Transverse colon (tissue), 4 donors: ENCODE measurements at regions not wholly inside any gene's neighbourhood (a gene's known extent, or its start where the extent isn't known, plus 50 kb on each side); places are given as distances from the start of the nearest gene placed in this dataset.

ENCODE experiments used
- POLR2AphosphoS5 ChIP-seq, 3 donors: sonication (generic); formaldehyde crosslinking; IDR thresholded peaks; one replicate each; pipeline ENCODE4 v1.6.1; 2016; ENCODE audit warnings: antibody characterized with exemption in 3 of 3
- TF ChIP-seq, protein P1 (sequence below), 5 experiments: fragments of 200-600 bp in 3 of 5; fragments of 450-650 bp in 2 of 5; sonication (generic) in 3 of 5; IDR thresholded peaks; 1 replicate in 2 of 5; 2 replicates in 3 of 5; pipeline ENCODE4 v1.5.1; 2016 to 2017; ENCODE audit warnings: antibody characterized with exemption in 5 of 5, inconsistent platforms in 3 of 5, mild to moderate bottlenecking in 2 of 5, moderate library complexity in 1 of 5

DNA sequence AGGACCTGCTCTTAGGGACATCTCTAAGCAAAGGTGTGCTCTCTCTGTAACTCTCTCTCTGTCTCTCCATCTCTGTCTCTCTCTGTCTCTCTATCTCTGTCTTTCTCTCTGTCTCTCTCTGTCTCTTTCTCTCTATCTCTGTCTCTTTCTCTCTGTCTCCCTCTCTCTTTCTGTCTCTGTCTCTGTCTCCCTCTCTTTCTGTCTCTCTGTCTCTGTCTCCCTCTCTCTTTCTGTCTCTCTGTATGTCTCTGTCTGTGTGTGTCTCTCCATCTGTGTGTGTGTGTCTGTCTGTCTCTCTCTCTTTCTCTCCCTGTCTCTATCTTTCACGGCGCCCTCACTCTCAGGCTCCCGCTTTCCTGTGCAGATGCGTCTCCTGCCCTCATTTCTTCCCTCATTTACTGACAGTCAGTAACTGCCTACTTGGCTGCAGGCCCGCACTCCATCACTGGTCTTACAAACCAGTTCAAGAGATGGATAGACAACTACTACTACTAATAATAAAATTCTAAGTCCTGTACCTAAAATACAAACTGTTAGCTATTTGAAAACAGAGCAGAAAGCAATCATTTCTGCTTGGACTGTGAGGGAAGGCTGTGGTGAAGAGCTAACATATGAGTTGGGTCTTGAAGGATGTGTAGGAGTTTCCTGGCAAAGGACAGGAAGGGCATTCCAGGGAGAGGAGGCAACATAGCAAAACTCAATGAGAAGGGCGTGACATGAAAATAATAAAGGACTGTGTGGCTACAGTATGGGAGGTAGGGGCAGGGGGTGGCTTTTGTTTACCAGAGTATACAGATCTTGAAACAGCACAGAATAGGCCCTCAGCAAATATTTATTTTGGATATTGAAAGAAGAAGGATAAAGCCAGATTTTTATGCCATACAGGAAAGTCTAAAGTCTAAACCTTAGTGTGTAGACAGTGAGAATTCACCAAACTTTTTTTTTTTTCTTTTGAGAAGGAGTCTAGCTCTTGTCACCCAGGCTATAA is 67.8 kb upstream of the TAB2 start:
- TF ChIP-seq, protein P1, sequence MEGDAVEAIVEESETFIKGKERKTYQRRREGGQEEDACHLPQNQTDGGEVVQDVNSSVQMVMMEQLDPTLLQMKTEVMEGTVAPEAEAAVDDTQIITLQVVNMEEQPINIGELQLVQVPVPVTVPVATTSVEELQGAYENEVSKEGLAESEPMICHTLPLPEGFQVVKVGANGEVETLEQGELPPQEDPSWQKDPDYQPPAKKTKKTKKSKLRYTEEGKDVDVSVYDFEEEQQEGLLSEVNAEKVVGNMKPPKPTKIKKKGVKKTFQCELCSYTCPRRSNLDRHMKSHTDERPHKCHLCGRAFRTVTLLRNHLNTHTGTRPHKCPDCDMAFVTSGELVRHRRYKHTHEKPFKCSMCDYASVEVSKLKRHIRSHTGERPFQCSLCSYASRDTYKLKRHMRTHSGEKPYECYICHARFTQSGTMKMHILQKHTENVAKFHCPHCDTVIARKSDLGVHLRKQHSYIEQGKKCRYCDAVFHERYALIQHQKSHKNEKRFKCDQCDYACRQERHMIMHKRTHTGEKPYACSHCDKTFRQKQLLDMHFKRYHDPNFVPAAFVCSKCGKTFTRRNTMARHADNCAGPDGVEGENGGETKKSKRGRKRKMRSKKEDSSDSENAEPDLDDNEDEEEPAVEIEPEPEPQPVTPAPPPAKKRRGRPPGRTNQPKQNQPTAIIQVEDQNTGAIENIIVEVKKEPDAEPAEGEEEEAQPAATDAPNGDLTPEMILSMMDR (IDR thresholded peaks at IDR 0.05): no peak
- TF ChIP-seq POLR2AphosphoS5 (IDR thresholded peaks at IDR 0.05): no peak
